ENCODE measurements at regions not wholly inside any gene's neighbourhood (a gene's known extent, or its start where the extent isn't known, plus 50 kb on each side); places are given as distances from the start of the nearest gene placed in this dataset.
"Not testable (repeated sequence)": the region's sequence is repeated elsewhere in the genome, so short reads cannot be mapped to it uniquely, and the experiment has no call there.

DNA sequence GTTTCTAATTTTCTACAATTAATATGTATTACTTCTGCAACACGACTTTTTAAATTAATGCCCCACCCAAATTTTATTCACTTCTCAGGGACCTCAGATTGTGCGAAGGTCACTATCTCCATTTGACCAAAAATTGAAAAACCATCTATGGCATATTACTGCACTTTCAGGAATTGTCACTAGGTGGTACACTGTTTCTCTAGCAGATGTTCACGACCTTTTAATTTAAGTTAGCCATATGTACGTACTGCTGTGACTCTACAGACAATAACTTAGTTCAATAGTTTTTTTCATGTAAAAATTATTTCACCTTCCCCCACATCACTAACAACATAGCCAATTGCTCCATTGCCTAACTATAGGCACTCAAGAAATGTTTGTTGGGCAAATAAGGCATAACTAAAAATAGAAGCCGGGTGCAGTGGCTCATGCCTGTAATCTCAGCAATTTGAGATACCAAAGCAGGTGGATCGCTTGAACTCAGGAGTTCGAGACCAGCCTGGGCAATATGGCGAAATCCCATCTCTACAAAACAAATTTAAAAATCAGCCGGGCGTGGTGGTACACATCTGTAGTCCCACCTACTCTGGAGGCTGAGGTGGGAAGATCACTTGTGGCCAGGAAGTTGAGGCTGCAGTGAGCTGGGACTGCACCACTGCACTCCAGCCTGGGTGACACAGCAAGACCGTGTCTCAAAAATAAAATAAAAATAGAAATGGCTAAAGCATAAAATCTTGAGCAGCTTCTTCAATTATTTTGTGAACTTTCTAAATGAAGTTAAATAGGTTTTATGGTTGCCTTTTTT, 75.7 kb upstream of the PKN2 start:
- DNase-seq = no peak

DNA sequence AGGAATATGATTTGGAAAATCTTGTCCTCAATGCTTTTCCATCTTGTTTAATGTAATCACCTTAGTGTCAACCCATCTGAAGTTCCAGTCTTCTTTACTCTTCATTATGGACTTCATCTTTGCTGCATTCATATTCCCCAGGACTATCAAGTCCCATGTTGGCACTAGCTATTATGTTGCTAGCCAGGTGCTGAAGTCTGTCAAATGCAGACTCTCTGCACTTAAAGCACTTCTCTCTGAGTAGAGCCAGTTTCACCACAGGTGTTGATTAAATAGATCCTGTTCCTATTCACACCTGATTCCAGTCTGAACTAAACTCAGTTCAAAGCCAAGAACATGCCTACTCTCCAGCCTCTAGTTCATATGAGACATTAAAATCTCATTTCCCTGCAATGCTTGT, 75.0 kb upstream of the PKN2 start:
- no peak for DNase-seq

DNA sequence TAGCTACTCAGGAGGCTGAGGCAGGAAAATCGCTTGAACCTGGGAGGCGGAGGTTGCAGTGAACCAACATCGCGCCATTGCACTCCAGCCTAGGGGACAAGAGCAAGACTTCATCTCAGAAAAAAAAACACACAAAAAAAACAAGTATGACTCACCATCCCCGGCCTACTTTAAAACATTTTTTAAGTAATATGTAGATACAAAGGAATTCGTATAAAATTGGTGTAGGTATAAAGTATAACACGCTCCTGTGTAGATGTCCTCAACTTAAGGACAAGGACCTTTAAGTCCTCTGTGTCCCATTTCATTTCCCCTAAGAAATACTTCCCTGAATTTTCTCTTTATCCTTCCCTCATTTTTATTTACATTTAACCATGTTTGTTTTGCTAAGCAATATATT, 73.4 kb upstream of the PKN2 start:
- no peak for DNase-seq

DNA sequence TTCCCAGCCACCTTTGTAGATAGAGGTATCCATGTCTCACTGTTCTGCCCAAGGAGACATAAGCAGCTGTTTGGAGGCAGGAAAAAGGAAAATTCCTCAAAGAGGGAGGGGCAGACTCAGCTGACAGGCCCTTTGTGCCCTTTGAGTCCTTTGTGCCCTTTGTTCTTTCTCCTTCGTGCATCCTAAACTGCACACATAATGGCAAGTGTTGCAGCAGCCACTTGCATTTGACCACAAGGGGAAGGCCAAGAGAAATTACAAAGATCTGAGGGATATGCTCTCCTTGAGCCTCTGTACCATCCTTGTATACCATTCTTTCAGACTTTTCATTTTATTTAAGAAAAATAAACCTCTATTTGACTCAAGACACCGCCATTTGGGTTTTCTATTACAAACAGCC, 71.8 kb upstream of the PKN2 start:
- DNase-seq = no peak

DNA sequence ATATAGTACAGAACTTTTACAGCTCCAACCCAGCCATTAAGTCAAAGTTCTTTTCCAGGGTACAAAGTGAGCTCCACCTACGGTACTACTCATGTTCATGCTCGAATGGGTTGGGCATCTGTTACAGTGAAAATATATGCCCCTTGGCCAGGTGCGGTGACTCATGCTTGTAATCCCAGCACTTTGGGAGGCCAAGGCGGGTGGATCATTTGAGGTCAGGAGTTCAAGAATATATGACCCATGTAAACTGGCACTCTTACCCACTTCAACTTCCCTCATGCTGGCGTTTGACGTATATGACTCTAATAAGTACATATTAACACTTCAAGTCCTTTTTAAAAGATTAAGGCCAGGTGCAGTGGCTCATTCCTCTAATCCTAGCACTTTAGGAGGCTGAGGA, 71.3 kb upstream of the PKN2 start:
- DNase-seq = no peak

- DNase-seq = no peak
These were observed 65.7 kb upstream of the PKN2 start for GRCh38 chr1:88618331-88618730.

DNA sequence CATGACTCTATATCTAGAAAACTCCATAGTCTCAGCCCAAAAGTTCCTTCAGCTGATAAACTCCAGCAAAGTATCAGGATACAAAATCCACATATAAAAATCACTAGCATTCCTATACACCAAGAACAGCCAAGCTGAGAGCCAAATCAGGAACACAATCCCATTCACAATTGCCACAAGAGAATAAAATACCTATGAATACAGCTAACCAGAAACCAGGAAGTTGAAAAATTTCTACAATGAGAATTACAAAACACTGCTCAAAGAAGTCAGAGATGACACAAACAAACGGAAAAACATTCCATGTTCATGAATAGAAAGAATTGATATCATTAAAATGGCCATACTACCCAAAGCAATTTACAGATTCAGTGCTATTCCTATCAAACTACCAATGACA, 61.0 kb upstream of the PKN2 start:
- DNase-seq = not testable (repeated sequence)
